CD4-positive, alpha-beta T cell (primary cell): ENCODE measurements at regions not wholly inside any gene's neighbourhood (a gene's known extent, or its start where the extent isn't known, plus 50 kb on each side); places are given as distances from the start of the nearest gene placed in this dataset.
"Not testable (repeated sequence)": the region's sequence is repeated elsewhere in the genome, so short reads cannot be mapped to it uniquely, and the experiment has no call there.

ENCODE experiments used
- ATAC-seq: fragments of 200-7000 bp; cut with Tn5 transposase; one replicate; pipeline ENCODE4 v1.10.0; 2022; ENCODE audit warnings: mild to moderate bottlenecking; ENCODE audit not compliant: poor library complexity
- CTCF ChIA-PET: fragments of 350-600 bp; sonication (Branson Sonifier 250); formaldehyde crosslinking; loops from one replicate; lab custom pipeline; 2021; ENCODE audit warnings: antibody characterized with exemption, inconsistent platforms; lab: Charles Lee
- POLR2A ChIA-PET: fragments of 350-600 bp; sonication (Branson Sonifier 250); formaldehyde crosslinking; loops from one replicate; lab custom pipeline; 2021; ENCODE audit warnings: antibody characterized with exemption, inconsistent platforms; lab: Charles Lee
- DNase-seq, 14 experiments: peaks; one replicate each; pipeline ENCODE4 v3.0.0-alpha.2; 2013 to 2020; ENCODE audit warnings: mixed read lengths in 2 of 14
- H3K27ac ChIP-seq, 2 donors: one replicate each; pipeline versions ENCODE4 v1.5.1 to v1.7.0; 2013; ENCODE audit warnings: low read length in 2 of 2, low read depth in 1 of 2, mild to moderate bottlenecking in 1 of 2
- H3K27me3 ChIP-seq, 2 experiments: 1 replicate in 1 of 2; 2 replicates in 1 of 2; pipeline versions ENCODE4 v1.6.1 to v1.7.0; 2013; ENCODE audit warnings: low read length in 2 of 2, control low read depth in 1 of 2, mild to moderate bottlenecking in 1 of 2, moderate library complexity in 1 of 2; ENCODE audit not compliant: insufficient read depth in 2 of 2, control insufficient read depth in 1 of 2
- H3K36me3 ChIP-seq: one replicate; pipeline ENCODE4 v1.6.1; 2013; ENCODE audit warnings: low read length, control low read depth; ENCODE audit not compliant: insufficient read depth
- H3K4me1 ChIP-seq: one replicate; pipeline ENCODE4 v1.6.1; 2013; ENCODE audit warnings: low read length, control low read depth; ENCODE audit not compliant: insufficient read depth
- H3K4me3 ChIP-seq: one replicate; pipeline ENCODE4 v1.5.1; 2013; ENCODE audit warnings: mild to moderate bottlenecking, low read length, moderate library complexity
- H3K9me3 ChIP-seq, 2 experiments: 1 replicate in 1 of 2; 2 replicates in 1 of 2; pipeline versions ENCODE4 v1.6.1 to v1.7.0; 2013; ENCODE audit warnings: low read length in 2 of 2, mild to moderate bottlenecking in 2 of 2, control low read depth in 1 of 2, moderate library complexity in 1 of 2; ENCODE audit not compliant: control insufficient read depth in 1 of 2, insufficient read depth in 1 of 2
- H3K27ac Mint-ChIP-seq: one replicate; pipeline ENCODE4 v1.8.0; 2020; ENCODE audit warnings: mixed read lengths
- H3K27me3 Mint-ChIP-seq: one replicate; pipeline ENCODE4 v1.8.0; 2021; ENCODE audit warnings: mixed read lengths
- H3K36me3 Mint-ChIP-seq: one replicate; pipeline ENCODE4 v1.8.0; 2021; ENCODE audit warnings: low read depth, mixed read lengths
- H3K4me1 Mint-ChIP-seq: one replicate; pipeline ENCODE4 v1.8.0; 2021; ENCODE audit warnings: low read depth, mixed read lengths
- H3K4me3 Mint-ChIP-seq: one replicate; pipeline ENCODE4 v1.8.0; 2020; ENCODE audit warnings: mild to moderate bottlenecking, mixed read lengths
- H3K9me3 Mint-ChIP-seq: one replicate; pipeline ENCODE4 v1.8.0; 2020; ENCODE audit warnings: mixed read lengths
- CTCF ChIP-seq: fragments of 200-600 bp; IDR thresholded peaks from one replicate; pipeline ENCODE4 v1.8.0; 2022; ENCODE audit warnings: antibody characterized with exemption, mild to moderate bottlenecking
- intact Hi-C, 2 experiments: fragments of 100-400 bp; cut with DNase I in 1 of 2; cut with micrococcal nuclease in 1 of 2; formaldehyde crosslinking; loops; one replicate each; pipeline versions ENCODE4 v1.15.1 to v1.9.0; 2023 to 2025; cut with DNase I, micrococcal nuclease

GRCh38 chr12:88836156-88836555 is 255.9 kb upstream of the KITLG start:
- H3K9me3 Mint-ChIP-seq: peaks cover 4% of the 10 kb centered on the region
- H3K4me1 Mint-ChIP-seq: no peaks in the 10 kb centered on the region
- H3K27ac Mint-ChIP-seq: no peak overlapping the region
- no peak for TF ChIP-seq CTCF
- ATAC-seq (no peak), DNase-seq (no peak)
- no peaks in the 10 kb centered on the region for H3K27me3 ChIP-seq
- intact Hi-C loops: no loop called here
- H3K27me3 Mint-ChIP-seq: no peaks in the 10 kb centered on the region
- H3K9me3 ChIP-seq: peaks cover 0 to 3% of the 10 kb centered on the region in 2 experiments
- H3K27ac ChIP-seq: no peak overlapping the region
- H3K36me3 Mint-ChIP-seq: no peaks in the 10 kb centered on the region
- ChIA-PET CTCF (no interaction called here), POLR2A (no interaction called here)
- H3K4me3 Mint-ChIP-seq: no peak overlapping the region
- H3K36me3 ChIP-seq: no peaks in the 10 kb centered on the region
- no peak overlapping the region for H3K4me3 ChIP-seq
- no peaks in the 10 kb centered on the region for H3K4me1 ChIP-seq

DNA sequence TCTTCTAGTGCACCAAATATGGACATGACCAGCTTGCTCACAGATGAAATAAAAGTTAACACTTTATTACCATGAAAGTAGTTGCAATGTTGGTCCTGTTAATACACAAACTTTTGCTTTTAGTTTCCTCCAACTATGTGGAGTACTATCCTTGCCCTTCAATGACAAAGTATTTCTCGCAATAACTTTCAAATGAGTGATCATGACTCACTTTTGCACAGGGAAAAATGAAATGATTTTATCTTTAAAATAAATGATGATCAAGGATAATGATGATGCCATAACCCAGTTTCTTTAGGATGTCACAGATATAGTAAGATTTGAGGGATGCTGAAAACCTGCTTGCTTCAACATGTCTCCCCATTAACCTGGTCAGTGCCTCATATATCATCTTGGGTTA is 254.0 kb upstream of the KITLG start:
- Mint-ChIP-seq H3K9me3 (peaks cover 4% of the 10 kb centered on the region), H3K27me3 (no peaks in the 10 kb centered on the region), H3K27ac (no peak overlapping the region), H3K36me3 (no peaks in the 10 kb centered on the region), H3K4me1 (no peaks in the 10 kb centered on the region), H3K4me3 (no peak overlapping the region)
- H3K4me3 ChIP-seq: no peak overlapping the region
- H3K27me3 ChIP-seq: no peaks in the 10 kb centered on the region
- no peak for DNase-seq
- H3K27ac ChIP-seq: no peak overlapping the region
- no peak for TF ChIP-seq CTCF
- H3K36me3 ChIP-seq: no peaks in the 10 kb centered on the region
- ATAC-seq: no peak
- CTCF ChIA-PET: no interaction called here
- no peaks in the 10 kb centered on the region for H3K4me1 ChIP-seq
- H3K9me3 ChIP-seq: peaks cover 0 to 3% of the 10 kb centered on the region in 2 experiments
- intact Hi-C loops: no loop called here
- POLR2A ChIA-PET: no interaction called here

DNA sequence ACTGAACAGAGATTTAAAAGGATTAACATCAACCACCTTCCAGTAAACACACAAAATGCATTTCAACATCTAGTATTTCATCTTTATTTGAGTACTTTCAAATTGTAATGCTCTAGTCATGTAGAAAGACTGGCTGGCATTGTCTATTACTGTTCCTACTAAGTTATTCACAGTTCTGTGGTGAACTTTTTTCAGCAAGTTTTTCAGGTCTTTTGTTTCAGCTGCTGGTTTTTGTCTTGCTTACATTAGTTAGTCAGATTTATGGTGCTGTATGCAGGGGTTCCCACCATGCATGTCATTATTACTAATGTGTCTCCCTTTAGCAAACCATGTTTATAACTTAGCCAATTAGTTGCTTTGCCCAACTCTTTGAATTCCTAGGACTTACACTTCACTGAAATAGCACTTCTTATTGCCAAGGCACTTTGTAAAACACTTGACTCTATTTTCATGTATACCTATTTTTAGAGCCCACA is 253.4 kb upstream of the KITLG start:
- H3K36me3 ChIP-seq: no peaks in the 10 kb centered on the region
- Mint-ChIP-seq H3K4me3 (no peak overlapping the region), H3K4me1 (no peaks in the 10 kb centered on the region), H3K9me3 (peaks cover 4% of the 10 kb centered on the region), H3K27me3 (no peaks in the 10 kb centered on the region), H3K36me3 (no peaks in the 10 kb centered on the region), H3K27ac (no peak overlapping the region)
- H3K4me3 ChIP-seq: no peak overlapping the region
- H3K27ac ChIP-seq: no peak overlapping the region
- POLR2A ChIA-PET: no interaction called here
- no peaks in the 10 kb centered on the region for H3K27me3 ChIP-seq
- DNase-seq: no peak
- no peak for ATAC-seq
- no peaks in the 10 kb centered on the region for H3K9me3 ChIP-seq
- H3K4me1 ChIP-seq: no peaks in the 10 kb centered on the region
- CTCF ChIA-PET: no interaction called here
- intact Hi-C loops: no loop called here
- TF ChIP-seq CTCF: no peak

DNA sequence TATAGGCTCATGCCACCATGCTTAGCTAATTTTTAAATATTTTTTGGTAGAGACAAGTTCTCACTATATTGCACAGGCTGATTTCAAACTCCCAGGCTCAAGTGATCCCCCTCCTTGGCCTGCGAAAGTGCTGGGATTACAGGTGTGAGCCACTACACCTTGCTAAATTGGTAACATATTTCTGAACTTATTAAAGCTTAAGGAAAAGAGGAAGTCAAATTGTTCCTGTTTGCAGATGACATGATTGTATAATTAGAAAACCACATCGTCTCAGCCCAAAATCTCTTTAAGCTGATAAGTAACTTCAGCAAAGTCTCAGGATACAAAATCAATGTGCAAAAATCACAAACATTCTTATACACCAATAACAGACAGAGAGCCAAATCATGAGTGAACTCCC is 248.3 kb upstream of the KITLG start:
- H3K27me3 Mint-ChIP-seq, H3K4me3 ChIP-seq, DNase-seq, H3K27me3 ChIP-seq, H3K4me1 ChIP-seq, H3K27ac ChIP-seq, H3K9me3 Mint-ChIP-seq, H3K36me3 Mint-ChIP-seq, intact Hi-C loops, H3K4me1 Mint-ChIP-seq, ATAC-seq, H3K9me3 ChIP-seq, POLR2A ChIA-PET, H3K27ac Mint-ChIP-seq, H3K4me3 Mint-ChIP-seq, H3K36me3 ChIP-seq: not testable (repeated sequence)
- CTCF ChIA-PET: interaction anchor here (1.5 kb wide), 1 partner anchor 13 kb away, joined by 3 read pairs; no protein-coding TSS in a partner anchor
